K562 (cell line): ENCODE measurements at regions not wholly inside any gene's neighbourhood (a gene's known extent, or its start where the extent isn't known, plus 50 kb on each side); places are given as distances from the start of the nearest gene placed in this dataset.

Source experiments
- ATAC-seq: fragments of 200-7000 bp; cut with Tn5 transposase; 3 replicates; pipeline ENCODE4 v1.9.1; 2020; ENCODE audit warnings: moderate library complexity
- BruUV-seq: library from RNA; stranded (reverse); fragments of 400-500 nt; replicated peaks from 2 replicates; lab custom pipeline; 2021; lab: Mats Ljungman, UMichigan
- CTCF ChIA-PET: fragments of 300-600 bp; formaldehyde crosslinking; extraction: SDS; loops from one replicate; lab custom pipeline; 2021; ENCODE audit warnings: low intra/inter-chr PET ratio; lab: Yijun Ruan, JAX
- POLR2A ChIA-PET: fragments of 300-600, 350-650 bp; sonication (Branson Sonifier 250); formaldehyde crosslinking; extraction: SDS; loops from one replicate; lab custom pipeline; 2021; ENCODE audit warnings: antibody characterized with exemption, inconsistent platforms; lab: Yijun Ruan, JAX
- DNase-seq, 4 experiments: peaks; one replicate each; pipeline versions ENCODE4 v3.0.0 to v3.0.0-alpha.2; 2011 to 2018; ENCODE audit warnings: low spot score in 3 of 4, mixed read lengths in 3 of 4; ENCODE audit errors: extremely low read depth in 1 of 4
- FAIRE-seq: peaks from 2 replicates; lab custom pipeline; 2011; peaks lifted over from hg19 to GRCh38; lab: Jason Lieb, UNC
- H2AFZ ChIP-seq: 2 replicates; pipeline ENCODE4 v1.6.0; 2011; ENCODE audit warnings: low read depth, low read length, control low read depth, inconsistent platforms
- H3K27ac ChIP-seq: fragments of 200-600 bp; 3 replicates; pipeline ENCODE4 v1.8.0; 2011; ENCODE audit warnings: low read depth, mild to moderate bottlenecking, control low read depth, inconsistent platforms, low read length, moderate library complexity, mixed read lengths; ENCODE audit errors: extremely low read depth
- H3K27me3 ChIP-seq, 2 experiments: fragments of 300-600 bp in 1 of 2; 2 replicates in 1 of 2; 3 replicates in 1 of 2; pipeline versions ENCODE4 v1.6.0 to v1.8.0; 2011; ENCODE audit warnings: inconsistent platforms in 2 of 2, low read length in 2 of 2, mild to moderate bottlenecking in 1 of 2, mixed read lengths in 1 of 2, moderate library complexity in 1 of 2; ENCODE audit not compliant: control insufficient read depth in 2 of 2, insufficient read depth in 2 of 2
- H3K36me3 ChIP-seq: fragments of 300-600 bp; 3 replicates; pipeline ENCODE4 v1.8.0; 2011; ENCODE audit warnings: mild to moderate bottlenecking, low read length, inconsistent platforms; ENCODE audit not compliant: control insufficient read depth, insufficient read depth
- H3K4me1 ChIP-seq, 2 experiments: fragments of 200-600 bp in 1 of 2; replicated peaks in 1 of 2; 2 replicates in 1 of 2; 3 replicates in 1 of 2; pipeline versions ENCODE4 v1.5.1 to v1.8.0; 2011; ENCODE audit warnings: inconsistent platforms in 2 of 2, low read length in 2 of 2, mild to moderate bottlenecking in 1 of 2, mixed read lengths in 1 of 2, moderate library complexity in 1 of 2; ENCODE audit not compliant: control insufficient read depth in 2 of 2, insufficient read depth in 2 of 2
- H3K4me2 ChIP-seq: 2 replicates; pipeline ENCODE4 v1.6.1; 2011; ENCODE audit warnings: low read length, control low read depth, inconsistent platforms, mixed read lengths; ENCODE audit not compliant: insufficient read depth
- H3K4me3 ChIP-seq: fragments of 200-600 bp; sonication (generic), shearing (Covaris generic); 2 replicates; pipeline ENCODE4 v1.5.1; 2016; ENCODE audit warnings: control low read depth, inconsistent platforms
- H3K79me2 ChIP-seq: fragments of 200-600 bp; 3 replicates; pipeline ENCODE4 v1.8.0; 2011; ENCODE audit warnings: low read length, inconsistent platforms; ENCODE audit not compliant: control insufficient read depth, insufficient read depth
- H3K9ac ChIP-seq, 2 experiments: 2 replicates each; pipeline versions ENCODE4 v1.6.0 to v1.6.1; 2011; ENCODE audit warnings: low read depth in 2 of 2, low read length in 2 of 2, control low read depth in 1 of 2, inconsistent platforms in 1 of 2, mild to moderate bottlenecking in 1 of 2, mixed read lengths in 1 of 2; ENCODE audit not compliant: insufficient read depth in 1 of 2
- H3K9me1 ChIP-seq: one replicate; pipeline ENCODE4 v1.6.0; 2011; ENCODE audit warnings: inconsistent platforms, mild to moderate bottlenecking, low read length, moderate library complexity; ENCODE audit not compliant: control insufficient read depth, insufficient read depth
- H3K9me3 ChIP-seq: replicated peaks from 2 replicates; pipeline ENCODE4 v1.5.1; 2011; ENCODE audit warnings: low read depth, low read length, inconsistent platforms; ENCODE audit not compliant: control insufficient read depth, insufficient read depth
- H4K20me1 ChIP-seq: replicated peaks from 2 replicates; pipeline ENCODE4 v1.6.1; 2011; ENCODE audit warnings: low read length, inconsistent platforms, mixed read lengths; ENCODE audit not compliant: control insufficient read depth, insufficient read depth
- CAMTA2 ChIP-seq: fragments of 250-450 bp; sonication (Bioruptor Pico); conservative IDR thresholded peaks from 2 replicates; pipeline ENCODE4 v1.5.1; 2022
- FOXJ3 ChIP-seq: sonication (generic); formaldehyde crosslinking; IDR thresholded peaks from 2 replicates; pipeline ENCODE4 v1.4.0; 2020; ENCODE audit warnings: mild to moderate bottlenecking, missing genetic modification reagents
- FOXP1 ChIP-seq: sonication (generic); formaldehyde crosslinking; IDR thresholded peaks from 2 replicates; pipeline ENCODE4 v1.8.0; 2022; ENCODE audit warnings: mild to moderate bottlenecking, missing genetic modification reagents
- NCOA2 ChIP-seq, 2 experiments: fragments of 450-650 bp; IDR thresholded peaks; 2 replicates each; pipeline ENCODE4 v1.6.1; 2018; ENCODE audit warnings: mild to moderate bottlenecking in 2 of 2, moderate library complexity in 1 of 2; ENCODE audit not compliant: partially characterized antibody in 2 of 2
- POLR2AphosphoS2 ChIP-seq: IDR thresholded peaks from 2 replicates; pipeline ENCODE4 v1.6.1; 2012; ENCODE audit warnings: low read length, improper control_type of control experiment
- TAF1 ChIP-seq: IDR thresholded peaks from 2 replicates; pipeline ENCODE4 v1.6.1; 2011; ENCODE audit warnings: mild to moderate bottlenecking, low read length, moderate library complexity; ENCODE audit not compliant: insufficient read depth, control insufficient read depth, severe bottlenecking; ENCODE audit errors: extremely low read depth
- WGBS: fragments of 100-300 bp; shearing (Covaris generic); methylation state at CpG from one replicate; pipeline ENCODE4 v1.1.6; 2016; ENCODE audit warnings: low coverage, mixed read lengths; ENCODE audit not compliant: insufficient coverage; ENCODE audit errors: missing lambda C conversion rate; 5-methylcytosine and 5-hydroxymethylcytosine counted together
- in situ Hi-C: fragments of 300-500 bp; cut with MboI; formaldehyde crosslinking; loops from 4 replicates; pipeline ENCODE4 v1.15.0; 2018; ENCODE audit warnings: inconsistent platforms, mixed read lengths
- intact Hi-C: fragments of 100-400 bp; cut with micrococcal nuclease; formaldehyde crosslinking; loops from 2 replicates; pipeline ENCODE4 v1.14.2; 2022
- TF ChIP-seq, protein P1 (sequence below): fragments of 450-650 bp; formaldehyde crosslinking; IDR thresholded peaks from 2 replicates; pipeline ENCODE4 v1.4.0; 2020; ENCODE audit warnings: mild to moderate bottlenecking, mixed read lengths

DNA sequence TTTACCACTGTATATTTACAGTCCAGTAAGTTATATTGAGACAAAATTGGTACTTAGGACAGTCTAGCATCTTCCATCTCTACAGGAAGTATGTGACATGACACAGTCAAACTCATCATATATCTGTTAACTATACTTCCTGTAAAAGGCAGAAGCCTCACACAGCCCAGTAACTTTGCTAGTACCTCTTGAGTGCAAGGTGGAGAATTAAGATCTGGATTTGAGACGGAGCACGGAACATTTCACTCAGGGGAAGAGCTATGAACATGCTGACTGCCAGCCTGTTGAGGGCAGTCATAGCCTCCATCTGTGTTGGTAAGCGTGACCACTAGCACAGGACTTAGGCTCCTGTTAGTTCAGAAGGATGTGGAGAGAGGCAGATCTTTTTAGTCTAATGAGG, 333.7 kb upstream of the OR4E1 start:
- TF ChIP-seq FOXJ3 (CRISPR knock-in tag), result no peak
- TF ChIP-seq TAF1, result no peak
- no peaks in the 10 kb centered on the region for H3K9me3 ChIP-seq
- in situ Hi-C loops (no loop called here), intact Hi-C loops (no loop called here)
- no peak overlapping the region for H3K27ac ChIP-seq
- no peaks in the 10 kb centered on the region for H3K9me1 ChIP-seq
- no peaks in the 10 kb centered on the region for H4K20me1 ChIP-seq
- H3K4me1 ChIP-seq, result no peaks in the 10 kb centered on the region
- H3K36me3 ChIP-seq, result no peaks in the 10 kb centered on the region
- POLR2A ChIA-PET, result interaction anchor here (1.7 kb wide), 1 partner anchor 15 kb away, joined by 3 read pairs; no protein-coding TSS in a partner anchor
- DNase-seq (no peak), FAIRE-seq (no peak), ATAC-seq (no peak)
- no TSS peak for BruUV-seq
- no peaks in the 10 kb centered on the region for H3K27me3 ChIP-seq
- H3K9ac ChIP-seq, result no peak overlapping the region
- WGBS, result 0% methylated on average over 2 of the region's 3 CpGs
- H3K4me2 ChIP-seq, result no peak overlapping the region
- H3K4me3 ChIP-seq, result no peak overlapping the region
- no peaks in the 10 kb centered on the region for H3K79me2 ChIP-seq
- no peak overlapping the region for H2AFZ ChIP-seq
- CTCF ChIA-PET, result interaction anchor here (0.6 kb wide), 1 partner anchor 120 kb away, joined by 3 read pairs; no protein-coding TSS in a partner anchor

DNA sequence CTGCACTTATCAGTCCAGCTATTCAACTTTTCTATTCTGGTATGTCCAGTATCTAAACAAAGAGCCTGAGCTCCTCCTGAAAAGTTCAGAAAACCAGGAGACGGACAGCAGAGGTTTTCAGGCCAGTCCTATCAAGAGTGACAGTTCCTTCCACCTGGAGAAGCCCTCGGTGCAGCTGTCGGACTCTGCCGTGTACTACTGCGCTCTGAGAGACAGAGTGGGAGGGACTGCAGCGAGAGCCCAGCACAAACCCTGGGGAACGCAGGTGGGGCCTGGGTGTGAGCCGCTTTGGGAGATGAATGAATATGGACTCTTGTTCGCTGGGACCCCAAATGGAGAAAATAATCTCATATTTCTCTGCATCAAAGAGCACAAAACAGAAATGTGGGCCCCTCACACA, 329.8 kb upstream of the OR4E1 start:
- H4K20me1 ChIP-seq, result no peaks in the 10 kb centered on the region
- in situ Hi-C loops (no loop called here), intact Hi-C loops (no loop called here)
- H3K4me3 ChIP-seq, result no peak overlapping the region
- no TSS peak for BruUV-seq
- ATAC-seq (no peak), DNase-seq (no peak), FAIRE-seq (no peak)
- H3K4me1 ChIP-seq, result no peaks in the 10 kb centered on the region
- H3K36me3 ChIP-seq, result no peaks in the 10 kb centered on the region
- WGBS, result 3% methylated on average over 9 of the region's 9 CpGs
- no peak overlapping the region for H3K27ac ChIP-seq
- H2AFZ ChIP-seq, result no peak overlapping the region
- H3K9ac ChIP-seq, result no peak overlapping the region
- no peaks in the 10 kb centered on the region for H3K79me2 ChIP-seq
- no peaks in the 10 kb centered on the region for H3K9me3 ChIP-seq
- no peak overlapping the region for H3K4me2 ChIP-seq
- H3K27me3 ChIP-seq, result no peaks in the 10 kb centered on the region
- TF ChIP-seq, protein P1, sequence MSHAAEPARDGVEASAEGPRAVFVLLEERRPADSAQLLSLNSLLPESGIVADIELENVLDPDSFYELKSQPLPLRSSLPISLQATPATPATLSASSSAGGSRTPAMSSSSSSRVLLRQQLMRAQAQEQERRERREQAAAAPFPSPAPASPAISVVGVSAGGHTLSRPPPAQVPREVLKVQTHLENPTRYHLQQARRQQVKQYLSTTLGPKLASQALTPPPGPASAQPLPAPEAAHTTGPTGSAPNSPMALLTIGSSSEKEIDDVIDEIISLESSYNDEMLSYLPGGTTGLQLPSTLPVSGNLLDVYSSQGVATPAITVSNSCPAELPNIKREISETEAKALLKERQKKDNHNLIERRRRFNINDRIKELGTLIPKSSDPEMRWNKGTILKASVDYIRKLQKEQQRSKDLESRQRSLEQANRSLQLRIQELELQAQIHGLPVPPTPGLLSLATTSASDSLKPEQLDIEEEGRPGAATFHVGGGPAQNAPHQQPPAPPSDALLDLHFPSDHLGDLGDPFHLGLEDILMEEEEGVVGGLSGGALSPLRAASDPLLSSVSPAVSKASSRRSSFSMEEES (CRISPR knock-in tag), result no peak
- no peak for TF ChIP-seq CAMTA2 (CRISPR knock-in tag)
- no peak for TF ChIP-seq POLR2AphosphoS2
- no peak for TF ChIP-seq NCOA2 (IDR thresholded peaks at IDR 0.05; ENCODE audit: partially characterized antibody in 2 of 2)
- TF ChIP-seq FOXP1 (CRISPR knock-in tag), result no peak
- no peaks in the 10 kb centered on the region for H3K9me1 ChIP-seq
- ChIA-PET CTCF (no interaction called here), POLR2A (no interaction called here)
